ENCODE measurements at regions not wholly inside any gene's neighbourhood (a gene's known extent, or its start where the extent isn't known, plus 50 kb on each side); places are given as distances from the start of the nearest gene placed in this dataset.

- no peak for DNase-seq
Measured at GRCh38 chr20:50386641-50386960, 123.6 kb upstream of the PTPN1 start.

GRCh38 chr20:50387218-50387995 is 122.8 kb upstream of the PTPN1 start:
- no peak for DNase-seq

- no peak for DNase-seq
Measured at GRCh38 chr20:50387996-50388332, 122.2 kb upstream of the PTPN1 start.

- DNase-seq, result no peak
Measured at GRCh38 chr20:50388733-50389437, 121.3 kb upstream of the PTPN1 start.

- no peak for DNase-seq
Measured at GRCh38 chr20:50389438-50389807, 120.8 kb upstream of the PTPN1 start.

- DNase-seq, result no peak
Measured at GRCh38 chr20:50389808-50390684, 120.1 kb upstream of the PTPN1 start.

- no peak for DNase-seq
Measured at GRCh38 chr20:50390685-50391443, 119.3 kb upstream of the PTPN1 start.

- DNase-seq, result no peak
Measured at GRCh38 chr20:50391444-50392137, 118.6 kb upstream of the PTPN1 start.

- no peak for DNase-seq
Measured at GRCh38 chr20:50392138-50392866, 117.9 kb upstream of the PTPN1 start.

GRCh38 chr20:50393242-50393641 is 116.9 kb upstream of the PTPN1 start:
- no peak for DNase-seq

GRCh38 chr20:50393990-50394561 is 116.1 kb upstream of the PTPN1 start:
- no peak for DNase-seq

- peak in 3 of 58 donors; percentile 9 to 29 (median 27) for DNase-seq
Measured at GRCh38 chr20:50394569-50394968, 115.6 kb upstream of the PTPN1 start.

GRCh38 chr20:50395251-50395729 is 114.9 kb upstream of the PTPN1 start:
- peak in 6 of 58 donors; percentile 3 to 73 (median 10) for DNase-seq

GRCh38 chr20:50395914-50396488 is 114.2 kb upstream of the PTPN1 start:
- DNase-seq, result no peak

GRCh38 chr20:50396623-50397022 is 113.6 kb upstream of the PTPN1 start:
- DNase-seq, result no peak

GRCh38 chr20:50397058-50397457 is 113.1 kb upstream of the PTPN1 start:
- no peak for DNase-seq

GRCh38 chr20:50398064-50398463 is 112.1 kb upstream of the PTPN1 start:
- no peak for DNase-seq

GRCh38 chr20:50398471-50398820 is 111.7 kb upstream of the PTPN1 start:
- no peak for DNase-seq
